Esophagus squamous epithelium (tissue), 4 donors: ENCODE measurements at regions not wholly inside any gene's neighbourhood (a gene's known extent, or its start where the extent isn't known, plus 50 kb on each side); places are given as distances from the start of the nearest gene placed in this dataset.

ENCODE experiments used
- CTCF ChIP-seq, 6 experiments: fragments of 450-650 bp in 4 of 6; fragments of 200-600 bp in 2 of 6; sonication (generic) in 2 of 6; IDR thresholded peaks; one replicate each; pipeline ENCODE4 v1.5.1; 2016 to 2019; ENCODE audit warnings: antibody characterized with exemption in 6 of 6, mild to moderate bottlenecking in 4 of 6, moderate library complexity in 4 of 6
- POLR2A ChIP-seq, 4 donors: fragments of 450-650 bp; IDR thresholded peaks; one replicate each; pipeline ENCODE4 v1.6.1; 2017; ENCODE audit warnings: antibody characterized with exemption in 4 of 4, mild to moderate bottlenecking in 4 of 4, moderate library complexity in 3 of 4

GRCh38 chr21:35651196-35651595 is 409.1 kb downstream of the SETD4 start:
- no peak for TF ChIP-seq CTCF (IDR thresholded peaks at IDR 0.05)
- no peak for TF ChIP-seq POLR2A (IDR thresholded peaks at IDR 0.05)
